GM12891 (cell line): ENCODE measurements at regions not wholly inside any gene's neighbourhood (a gene's known extent, or its start where the extent isn't known, plus 50 kb on each side); places are given as distances from the start of the nearest gene placed in this dataset.
"Not testable (repeated sequence)": the region's sequence is repeated elsewhere in the genome, so short reads cannot be mapped to it uniquely, and the experiment has no call there.

Source experiments
- DNase-seq: peaks from one replicate; pipeline ENCODE4 v3.0.0; 2011; ENCODE audit warnings: low spot score; ENCODE audit not compliant: insufficient read length
- FAIRE-seq: peaks from 2 replicates; lab custom pipeline; 2011; peaks lifted over from hg19 to GRCh38; lab: Jason Lieb, UNC
- PAX5 ChIP-seq: IDR thresholded peaks from 2 replicates; pipeline ENCODE4 v1.6.1; 2011; ENCODE audit warnings: low read length, moderate library complexity, mild to moderate bottlenecking; ENCODE audit not compliant: insufficient read depth, severe bottlenecking
- POLR2A ChIP-seq: IDR thresholded peaks from 2 replicates; pipeline ENCODE4 v1.6.1; 2011; ENCODE audit warnings: low read depth, low read length, control low read depth
- POLR2AphosphoS5 ChIP-seq: IDR thresholded peaks from 2 replicates; pipeline ENCODE4 v1.6.1; 2011; ENCODE audit warnings: low read depth, low read length, control low read depth
- POU2F2 ChIP-seq: IDR thresholded peaks from 2 replicates; pipeline ENCODE4 v1.6.1; 2011; ENCODE audit warnings: low read depth, mild to moderate bottlenecking, control low read depth, low read length, moderate library complexity
- SPI1 ChIP-seq: IDR thresholded peaks from 2 replicates; pipeline ENCODE4 v1.6.1; 2011; ENCODE audit warnings: low read depth, low read length, control low read depth
- TAF1 ChIP-seq: IDR thresholded peaks from 2 replicates; pipeline ENCODE4 v1.6.1; 2011; ENCODE audit warnings: low read depth, low read length, control low read depth

DNA sequence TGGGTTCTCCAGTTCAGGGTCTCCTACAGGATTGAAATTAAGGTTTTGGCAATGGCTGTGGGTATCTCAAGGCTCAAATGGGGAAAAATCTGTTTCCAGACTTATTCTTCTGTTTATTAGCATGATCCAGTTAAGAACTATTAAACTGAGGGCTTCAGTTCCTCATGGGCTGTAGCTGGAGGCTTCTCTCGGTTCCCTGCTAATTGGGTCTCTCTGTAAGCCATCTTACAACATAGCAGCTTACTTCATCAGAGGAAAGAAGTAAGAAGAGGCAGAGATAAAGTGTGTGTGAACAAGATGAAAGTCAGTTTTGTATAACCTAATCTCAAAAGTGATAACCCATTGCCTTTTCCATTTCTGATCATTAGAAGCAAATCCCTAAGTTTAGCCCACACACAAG is 391.9 kb downstream of the PSAT1 start:
- no peak for TF ChIP-seq TAF1
- TF ChIP-seq POLR2AphosphoS5 = no peak
- TF ChIP-seq PAX5 = no peak
- TF ChIP-seq POU2F2 = no peak
- TF ChIP-seq POLR2A = no peak
- TF ChIP-seq SPI1 = no peak
- no peak for DNase-seq
- no peak for FAIRE-seq

DNA sequence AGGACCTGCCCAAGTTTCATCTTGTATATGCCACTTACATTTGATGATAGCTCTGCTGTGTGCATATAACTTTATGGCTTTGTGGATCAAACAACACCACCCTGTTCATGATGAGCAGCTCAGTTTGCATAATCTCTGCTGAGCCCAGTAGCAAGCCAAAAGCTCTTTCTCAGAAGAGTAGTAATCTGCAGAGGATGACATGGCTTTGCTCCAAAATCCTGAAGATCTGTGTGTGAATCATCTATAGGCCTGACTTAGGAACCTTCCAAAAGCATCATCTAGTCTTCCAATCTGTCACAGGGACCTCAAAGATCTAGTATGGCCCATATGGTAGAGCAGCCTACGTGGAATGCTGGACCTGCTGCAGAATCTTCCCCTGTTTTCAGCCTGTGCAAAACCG is 394.6 kb downstream of the PSAT1 start:
- no peak for TF ChIP-seq POU2F2
- TF ChIP-seq POLR2AphosphoS5 = no peak
- no peak for TF ChIP-seq TAF1
- no peak for TF ChIP-seq POLR2A
- TF ChIP-seq PAX5 = no peak
- TF ChIP-seq SPI1 = no peak
- DNase-seq (no peak), FAIRE-seq (no peak)

DNA sequence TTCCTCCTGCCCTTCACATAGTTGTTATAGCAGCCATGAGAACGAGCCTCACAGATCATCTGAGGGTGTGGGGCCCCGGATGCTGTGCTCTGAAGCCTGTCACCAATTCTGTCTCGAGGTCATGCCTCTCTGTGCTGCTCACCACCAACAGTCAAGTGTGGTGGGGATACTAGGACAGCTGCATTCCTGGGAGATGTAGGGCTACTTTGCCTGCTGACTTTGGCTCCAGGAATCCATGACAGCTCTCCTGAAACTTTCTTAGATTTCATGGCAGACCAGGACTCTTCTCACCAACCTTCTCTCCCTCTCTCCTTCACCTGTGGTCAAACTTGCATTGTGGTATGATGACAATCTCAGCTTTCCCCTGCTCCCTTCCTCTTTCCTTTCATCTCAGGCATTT is 395.9 kb downstream of the PSAT1 start:
- DNase-seq = no peak
- no peak for FAIRE-seq
- TF ChIP-seq POLR2AphosphoS5 = no peak
- no peak for TF ChIP-seq SPI1
- no peak for TF ChIP-seq POU2F2
- TF ChIP-seq POLR2A = no peak

DNA sequence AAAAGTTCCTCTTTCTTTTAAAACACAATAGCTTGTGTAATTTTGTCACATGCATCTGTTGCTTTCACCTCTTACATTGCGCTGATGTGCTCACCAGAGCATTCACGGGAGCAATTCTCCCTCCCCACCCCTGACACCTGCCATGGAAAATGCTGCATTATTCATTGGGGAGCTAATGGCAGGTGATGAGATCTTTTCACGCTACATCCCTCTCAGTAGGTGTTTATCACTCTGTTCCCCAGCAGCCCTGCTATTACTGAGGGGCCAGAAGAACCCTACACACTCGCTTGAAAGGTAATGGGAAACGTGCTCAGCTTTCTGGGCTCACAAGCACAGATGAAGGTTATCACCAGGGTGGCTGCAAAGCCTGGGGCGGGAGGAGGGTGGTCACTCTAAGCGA is 398.0 kb downstream of the PSAT1 start:
- FAIRE-seq = no peak
- TF ChIP-seq POLR2A (no peak), TAF1 (no peak), POU2F2 (no peak), PAX5 (no peak), SPI1 (no peak), POLR2AphosphoS5 (no peak)
- DNase-seq = no peak

DNA sequence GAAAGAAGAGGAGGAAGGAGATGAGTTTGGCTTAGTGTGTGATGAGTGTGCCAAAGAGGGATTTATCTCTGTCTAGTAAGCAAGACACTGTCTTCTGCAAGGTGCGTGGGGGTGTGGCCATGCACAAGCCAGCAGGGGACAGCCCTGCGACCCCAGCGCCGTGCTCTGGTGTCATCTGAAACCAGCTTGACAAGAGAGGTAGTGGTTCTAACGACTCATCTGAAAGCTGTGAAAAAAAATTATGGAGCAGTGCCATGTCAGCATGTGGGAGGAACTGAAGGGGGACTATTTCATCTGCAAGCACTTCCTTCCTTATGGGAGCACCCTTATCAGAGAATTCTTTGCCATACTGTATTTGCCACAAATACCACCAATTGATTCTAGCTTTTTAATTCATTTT is 398.6 kb downstream of the PSAT1 start:
- TF ChIP-seq TAF1 (no peak), POLR2A (no peak)
- DNase-seq (no peak), FAIRE-seq (no peak)

DNA sequence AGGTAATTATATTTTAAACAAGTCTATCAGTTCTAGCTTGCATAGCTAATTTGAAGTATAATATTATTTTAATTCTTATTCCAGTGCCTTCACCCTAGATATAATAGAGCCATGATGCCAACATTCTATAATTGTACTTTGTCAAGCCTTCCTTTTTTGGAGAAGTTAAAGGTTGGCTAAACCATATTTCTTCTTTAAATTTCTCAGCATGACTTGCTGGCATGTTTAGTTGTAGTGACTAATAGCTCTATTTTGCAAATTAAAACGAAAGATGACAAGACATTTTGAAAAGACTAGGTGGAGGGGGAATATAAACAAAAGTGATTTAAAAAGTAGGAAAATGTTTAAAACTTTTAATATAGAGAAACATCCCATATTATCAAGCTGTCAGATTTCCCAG is 400.7 kb downstream of the PSAT1 start:
- DNase-seq = no peak
- FAIRE-seq = no peak
- TF ChIP-seq TAF1 (no peak), SPI1 (no peak), POLR2AphosphoS5 (no peak), PAX5 (no peak), POLR2A (no peak), POU2F2 (no peak)

DNA sequence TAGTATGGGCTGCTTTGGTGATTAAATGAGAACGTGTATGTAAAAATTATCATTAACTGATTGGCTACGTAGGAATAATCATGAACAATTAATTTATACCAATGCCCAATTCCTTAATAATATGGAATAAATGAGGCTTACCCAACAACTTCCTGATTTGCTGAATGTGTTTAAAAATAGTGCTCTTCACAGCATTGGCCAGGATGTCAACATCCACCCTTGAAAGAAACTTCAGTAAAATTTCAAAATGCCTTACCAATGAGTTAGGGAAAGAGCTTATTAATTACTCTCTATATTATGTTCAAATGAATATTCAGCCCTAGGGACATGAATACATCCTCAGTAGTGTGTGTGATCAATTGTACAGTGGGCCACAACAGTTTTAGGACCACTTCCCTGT is 401.4 kb downstream of the PSAT1 start:
- DNase-seq (no peak), FAIRE-seq (no peak)
- TF ChIP-seq PAX5 (no peak), POU2F2 (no peak), POLR2AphosphoS5 (no peak), SPI1 (no peak), POLR2A (no peak), TAF1 (no peak)

DNA sequence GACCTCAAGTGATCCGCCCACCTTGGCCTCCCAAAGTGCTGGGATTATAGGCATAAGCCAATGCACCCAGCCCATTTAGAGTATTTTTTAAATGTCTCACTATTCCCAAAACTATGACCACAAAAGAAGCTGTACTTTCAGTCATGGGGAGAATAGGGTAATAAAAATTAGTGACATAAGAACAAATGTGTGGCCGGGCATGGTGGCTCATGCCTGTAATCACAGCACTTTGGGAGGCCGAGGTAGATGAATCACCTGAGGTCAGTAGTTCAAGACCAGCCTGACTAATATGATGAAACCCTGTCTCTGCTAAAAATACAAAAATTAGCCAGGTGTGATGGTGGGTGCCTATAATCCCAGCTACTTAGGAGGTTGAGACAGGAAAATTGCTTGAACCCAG is 402.3 kb downstream of the PSAT1 start:
- FAIRE-seq, DNase-seq: not testable (repeated sequence)

DNA sequence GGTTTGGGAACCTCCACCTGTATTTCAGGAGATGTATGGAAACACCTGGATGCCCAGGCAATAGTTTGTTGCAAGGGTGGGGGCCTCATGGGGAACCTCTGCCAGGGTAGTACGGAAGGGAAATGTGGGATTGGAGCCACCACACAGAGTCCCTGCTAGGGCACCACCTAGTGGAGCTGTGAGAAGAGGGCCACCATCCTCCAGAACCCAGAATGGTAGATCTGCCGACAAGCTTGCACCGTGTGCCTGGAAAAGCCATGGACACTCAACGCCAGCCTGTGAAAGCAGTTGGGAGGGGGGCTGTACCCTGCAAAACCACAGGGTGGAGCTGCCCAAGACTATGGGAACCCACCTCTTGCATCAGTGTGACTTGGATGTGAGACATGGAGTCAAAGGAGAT is 407.2 kb downstream of the PSAT1 start:
- not testable (repeated sequence) for DNase-seq, FAIRE-seq

DNA sequence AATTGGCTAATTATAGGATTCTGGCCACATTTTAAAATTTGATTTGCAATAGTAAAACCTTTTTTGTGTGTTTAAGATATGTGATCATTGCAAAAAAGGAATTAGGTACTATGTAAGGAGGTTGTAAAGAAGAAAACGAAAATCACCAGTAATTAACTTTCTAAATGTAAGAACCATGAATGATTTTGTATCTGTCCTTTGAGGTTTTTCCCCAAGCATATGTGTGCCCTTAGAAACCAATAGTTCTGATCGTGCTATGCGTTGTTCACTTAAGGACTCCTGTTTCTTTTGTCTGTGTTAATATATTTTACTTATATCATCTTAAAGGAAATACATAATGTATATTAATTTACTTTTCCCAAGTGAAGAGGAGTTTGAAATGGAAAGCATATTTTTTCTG is 410.2 kb downstream of the PSAT1 start:
- FAIRE-seq = no peak
- TF ChIP-seq PAX5 = no peak
- no peak for TF ChIP-seq POLR2AphosphoS5
- no peak for TF ChIP-seq POLR2A
- no peak for TF ChIP-seq POU2F2
- no peak for TF ChIP-seq SPI1
- no peak for TF ChIP-seq TAF1

DNA sequence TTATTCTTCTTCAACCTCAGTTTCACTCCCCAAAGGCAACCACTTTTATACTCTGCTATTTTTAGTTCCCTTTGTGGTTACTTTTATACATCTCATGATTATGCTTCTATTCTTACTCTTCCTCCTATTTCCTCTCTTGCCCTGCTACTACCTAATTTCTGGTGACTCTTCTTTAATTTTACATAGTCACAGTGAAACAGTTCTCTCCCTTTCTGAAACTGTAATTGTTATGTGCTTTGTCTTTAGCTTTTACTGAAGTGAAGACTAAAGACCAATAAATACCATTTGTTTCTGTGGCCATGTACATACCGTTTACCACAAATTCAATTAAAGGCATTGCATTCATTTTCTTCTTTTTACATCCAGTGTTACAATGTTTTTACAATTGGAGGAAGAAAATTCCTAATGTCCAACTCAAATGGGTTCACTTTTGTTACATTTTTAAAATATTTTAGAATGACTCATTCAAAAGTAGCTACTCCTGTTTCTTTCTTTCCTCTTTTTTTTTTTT is 410.6 kb downstream of the PSAT1 start:
- FAIRE-seq (no peak), DNase-seq (no peak)
- no peak for TF ChIP-seq POLR2A
- no peak for TF ChIP-seq POLR2AphosphoS5
- TF ChIP-seq TAF1 = no peak
- no peak for TF ChIP-seq POU2F2
- no peak for TF ChIP-seq SPI1
- TF ChIP-seq PAX5 = no peak

More for the DNA sequence above, 410.2 kb downstream of the PSAT1 start:
- DNase-seq = no peak
